NCI-H2107 treated with DMSO at 0.1 percent for 48 hours (cell line): ENCODE measurements at regions not wholly inside any gene's neighbourhood (a gene's known extent, or its start where the extent isn't known, plus 50 kb on each side); places are given as distances from the start of the nearest gene placed in this dataset.

Experiments
- DNase-seq: peaks from one replicate; lab custom pipeline; 2025; ENCODE audit not compliant: unreplicated experiment; lab: John Stamatoyannopoulos, UW

GRCh38 chr4:65139998-65140397 lies 530.3 kb downstream of the EPHA5 start:
- no peak for DNase-seq

GRCh38 chr4:65126200-65126599 lies 544.1 kb downstream of the EPHA5 start:
- no peak for DNase-seq

- DNase-seq, result no peak
These were observed 550.0 kb downstream of the EPHA5 start for GRCh38 chr4:65120287-65120686.

- no peak for DNase-seq
These were observed 567.9 kb downstream of the EPHA5 start for GRCh38 chr4:65102419-65102818.

- no peak for DNase-seq
These were observed 573.7 kb downstream of the EPHA5 start for GRCh38 chr4:65096630-65097029.

GRCh38 chr4:65089666-65090065 lies 580.6 kb downstream of the EPHA5 start:
- no peak for DNase-seq

- no peak for DNase-seq
These were observed 587.2 kb downstream of the EPHA5 start for GRCh38 chr4:65083076-65083475.

GRCh38 chr4:65071564-65071963 lies 598.7 kb downstream of the EPHA5 start:
- no peak for DNase-seq

- no peak for DNase-seq
These were observed 601.1 kb downstream of the EPHA5 start for GRCh38 chr4:65069177-65069576.

- no peak for DNase-seq
These were observed 604.2 kb downstream of the EPHA5 start for GRCh38 chr4:65066106-65066505.

GRCh38 chr4:65063601-65064000 lies 606.7 kb downstream of the EPHA5 start:
- DNase-seq, result no peak

- DNase-seq, result no peak
These were observed 619.5 kb downstream of the EPHA5 start for GRCh38 chr4:65050786-65051185.

- DNase-seq, result no peak
These were observed 623.8 kb downstream of the EPHA5 start for GRCh38 chr4:65046192-65047133.

GRCh38 chr4:65033899-65034298 lies 624.6 kb upstream of the TECRL start:
- DNase-seq, result no peak

- DNase-seq, result no peak
These were observed 619.3 kb upstream of the TECRL start for GRCh38 chr4:65028592-65028991.

GRCh38 chr4:65023883-65024670 lies 614.8 kb upstream of the TECRL start:
- no peak for DNase-seq

GRCh38 chr4:65023081-65023480 lies 613.8 kb upstream of the TECRL start:
- no peak for DNase-seq

- no peak for DNase-seq
These were observed 612.5 kb upstream of the TECRL start for GRCh38 chr4:65021737-65022136.

- no peak for DNase-seq
These were observed 611.9 kb upstream of the TECRL start for GRCh38 chr4:65021149-65021548.

- no peak for DNase-seq
These were observed 610.5 kb upstream of the TECRL start for GRCh38 chr4:65019775-65020174.

GRCh38 chr4:65018313-65018712 lies 609.1 kb upstream of the TECRL start:
- peak; percentile 3 for DNase-seq

GRCh38 chr4:65014078-65014477 lies 604.8 kb upstream of the TECRL start:
- no peak for DNase-seq
